PC-9 (cell line): ENCODE measurements at regions not wholly inside any gene's neighbourhood (a gene's known extent, or its start where the extent isn't known, plus 50 kb on each side); places are given as distances from the start of the nearest gene placed in this dataset.
A peak's percentile ranks its signal among the peaks of the same experiment; 100 is the strongest.

ENCODE experiments used
- BruUV-seq: library from RNA; stranded (reverse); fragments of 400-500 nt; replicated peaks from 2 replicates; lab custom pipeline; 2021; lab: Mats Ljungman, UMichigan
- CTCF ChIA-PET: fragments of 300-600 bp; sonication (Branson Sonifier 250); formaldehyde crosslinking; loops from one replicate; lab custom pipeline; 2022; ENCODE audit warnings: antibody characterized with exemption; lab: Charles Lee
- POLR2A ChIA-PET: fragments of 300-600 bp; sonication (Branson Sonifier 250); formaldehyde crosslinking; loops from one replicate; lab custom pipeline; 2022; ENCODE audit warnings: antibody characterized with exemption; ENCODE audit not compliant: unreplicated experiment; lab: Charles Lee
- DNase-seq, 2 experiments: peaks; one replicate each; pipeline versions ENCODE4 v3.0.0 to v3.0.0-alpha.2; 2015 to 2022; ENCODE audit warnings: mixed read lengths in 1 of 2
- H2AFZ ChIP-seq: fragments of 200-600 bp; sonication (generic); 2 replicates; pipeline ENCODE4 v1.8.1; 2017; ENCODE audit warnings: antibody characterized with exemption
- H3F3A ChIP-seq: fragments of 200-600 bp; sonication (generic); 2 replicates; pipeline ENCODE4 v1.8.1; 2017; ENCODE audit warnings: antibody characterized with exemption, mild to moderate bottlenecking, low read depth; ENCODE audit not compliant: insufficient read depth
- H3K27ac ChIP-seq: fragments of 200-600 bp; sonication (generic); 2 replicates; pipeline ENCODE4 v1.6.1; 2016; ENCODE audit warnings: mixed run types
- H3K27me3 ChIP-seq: fragments of 200-600 bp; sonication (generic); 2 replicates; pipeline ENCODE4 v1.6.1; 2016; ENCODE audit warnings: low read depth, mixed run types; ENCODE audit not compliant: insufficient read depth
- H3K36me3 ChIP-seq: fragments of 200-600 bp; sonication (generic); 2 replicates; pipeline ENCODE4 v1.6.1; 2016; ENCODE audit warnings: low read depth, mixed run types
- H3K4me1 ChIP-seq: fragments of 200-600 bp; sonication (generic); replicated peaks from 2 replicates; pipeline ENCODE4 v1.6.1; 2016; ENCODE audit warnings: mixed run types; ENCODE audit not compliant: insufficient read depth
- H3K4me2 ChIP-seq: fragments of 200-600 bp; sonication (generic); 2 replicates; pipeline ENCODE4 v1.6.1; 2017; ENCODE audit warnings: mixed run types
- H3K4me3 ChIP-seq: fragments of 200-600 bp; sonication (generic); 2 replicates; pipeline ENCODE4 v1.6.1; 2016; ENCODE audit warnings: mixed run types
- H3K79me2 ChIP-seq: fragments of 200-600 bp; sonication (generic); 2 replicates; pipeline ENCODE4 v1.6.1; 2017; ENCODE audit warnings: low read depth, mixed run types
- H3K9me2 ChIP-seq: fragments of 200-600 bp; sonication (generic); 2 replicates; pipeline ENCODE4 v1.8.1; 2017; ENCODE audit warnings: mild to moderate bottlenecking; ENCODE audit not compliant: insufficient read depth
- H3K9me3 ChIP-seq: fragments of 200-600 bp; sonication (generic); 2 replicates; pipeline ENCODE4 v1.8.1; 2016; ENCODE audit warnings: low read depth; ENCODE audit not compliant: insufficient read depth
- H4K20me1 ChIP-seq: fragments of 200-600 bp; sonication (generic); 2 replicates; pipeline ENCODE4 v1.8.1; 2017; ENCODE audit not compliant: insufficient read depth
- CTCF ChIP-seq: fragments of 200-600 bp; sonication (generic); conservative IDR thresholded peaks from 2 replicates; pipeline ENCODE4 v1.6.1; 2017; ENCODE audit warnings: mixed run types, antibody characterized with exemption, mild to moderate bottlenecking, moderate library complexity
- EZH2 ChIP-seq: fragments of 200-600 bp; sonication (generic); IDR thresholded peaks from 2 replicates; pipeline ENCODE4 v1.8.0; 2017; ENCODE audit warnings: antibody characterized with exemption, low read depth
- intact Hi-C: fragments of 100-400 bp; cut with micrococcal nuclease; formaldehyde crosslinking; loops from one replicate; pipeline ENCODE4 v1.10.0; 2022; ENCODE audit not compliant: unreplicated experiment

- CTCF ChIA-PET: no interaction called here
- no peak for DNase-seq
- POLR2A ChIA-PET: interaction anchor here (0.5 kb wide), 1 partner anchor 59 kb away, joined by 3 read pairs; no protein-coding TSS in a partner anchor
Measured at GRCh38 chr10:61600399-61600798, 62.3 kb upstream of the CABCOCO1 start.

GRCh38 chr10:61594430-61594829 is 68.3 kb upstream of the CABCOCO1 start:
- Histone ChIP-seq H3K9me2 (peaks cover 4% of the 10 kb centered on the region; the same call in 1 of the 2 replicates), H2AFZ (no peak overlapping the region), H3K4me3 (no peak overlapping the region), H3K9me3 (no peaks in the 10 kb centered on the region), H3K4me2 (no peak overlapping the region), H3K27me3 (no peaks in the 10 kb centered on the region), H3K36me3 (no peaks in the 10 kb centered on the region), H3K79me2 (no peaks in the 10 kb centered on the region), H4K20me1 (no peaks in the 10 kb centered on the region), H3K27ac (no peak overlapping the region), H3K4me1 (no peaks in the 10 kb centered on the region), H3F3A (no peaks in the 10 kb centered on the region)
- no peak for DNase-seq
- POLR2A ChIA-PET: no interaction called here
- CTCF ChIA-PET: no interaction called here
- TF ChIP-seq EZH2 (no peak), CTCF (no peak)
- BruUV-seq: no TSS peak
- intact Hi-C loops: no loop called here

More at GRCh38 chr10:61600399-61600798, 62.3 kb upstream of the CABCOCO1 start:
- no peak overlapping the region for H3K4me2 ChIP-seq
- H3K27ac ChIP-seq: no peak overlapping the region
- H3K9me3 ChIP-seq: no peaks in the 10 kb centered on the region
- H3K4me1 ChIP-seq: no peaks in the 10 kb centered on the region
- H3K9me2 ChIP-seq: peaks cover 4% of the 10 kb centered on the region; the same call in 1 of the 2 replicates
- no peaks in the 10 kb centered on the region for H3K36me3 ChIP-seq
- BruUV-seq: no TSS peak
- no peaks in the 10 kb centered on the region for H3K27me3 ChIP-seq
- no peak overlapping the region for H2AFZ ChIP-seq
- H3K4me3 ChIP-seq: no peak overlapping the region
- TF ChIP-seq CTCF (no peak), EZH2 (no peak)
- no peaks in the 10 kb centered on the region for H3F3A ChIP-seq
- H3K79me2 ChIP-seq: no peaks in the 10 kb centered on the region
- no peaks in the 10 kb centered on the region for H4K20me1 ChIP-seq
- intact Hi-C loops: loop anchor here (10.0 kb wide), 1 partner anchor 124 kb away; no protein-coding TSS in a partner anchor

- TF ChIP-seq EZH2 (no peak), CTCF (peak; percentile 24; the same call in 1 of the 2 replicates)
- no peaks in the 10 kb centered on the region for H3K36me3 ChIP-seq
- H3K79me2 ChIP-seq: no peaks in the 10 kb centered on the region
- H3K27ac ChIP-seq: no peak overlapping the region
- intact Hi-C loops: no loop called here
- H3K27me3 ChIP-seq: no peaks in the 10 kb centered on the region
- no peaks in the 10 kb centered on the region for H3F3A ChIP-seq
- H3K9me3 ChIP-seq: no peaks in the 10 kb centered on the region
- DNase-seq: no peak
- peaks cover 4% of the 10 kb centered on the region for H3K9me2 ChIP-seq
- no peak overlapping the region for H2AFZ ChIP-seq
- H3K4me1 ChIP-seq: no peaks in the 10 kb centered on the region
- no TSS peak for BruUV-seq
- no peak overlapping the region for H3K4me2 ChIP-seq
- ChIA-PET POLR2A (no interaction called here), CTCF (no interaction called here)
- no peak overlapping the region for H3K4me3 ChIP-seq
- no peaks in the 10 kb centered on the region for H4K20me1 ChIP-seq
Measured at GRCh38 chr10:61592581-61592980, 70.1 kb upstream of the CABCOCO1 start.
